K562 (cell line): ENCODE measurements at regions not wholly inside any gene's neighbourhood (a gene's known extent, or its start where the extent isn't known, plus 50 kb on each side); places are given as distances from the start of the nearest gene placed in this dataset.

ENCODE experiments used
- HDAC8 ChIP-seq: fragments of 450-650 bp; IDR thresholded peaks from 2 replicates; pipeline ENCODE4 v1.6.1; 2016; ENCODE audit warnings: mild to moderate bottlenecking, missing genetic modification characterization, moderate library complexity, missing compliant biosample characterization
- KDM5B ChIP-seq: fragments of 200-600 bp; sonication (generic); IDR thresholded peaks from 2 replicates; pipeline ENCODE4 v1.6.1; 2012; ENCODE audit warnings: low read depth, mild to moderate bottlenecking, moderate library complexity, low read length, control low read depth, inconsistent platforms; ENCODE audit not compliant: insufficient replicate concordance
- NBN ChIP-seq: fragments of 450-650 bp; IDR thresholded peaks from 2 replicates; pipeline ENCODE4 v1.6.1; 2016; ENCODE audit warnings: low read depth, mild to moderate bottlenecking
- TCF15 ChIP-seq: fragments of 250-450 bp; sonication (Bioruptor Pico); IDR thresholded peaks from 2 replicates; pipeline ENCODE4 v1.8.0; 2022; ENCODE audit warnings: moderate library complexity, mild to moderate bottlenecking, inconsistent platforms
- TEAD4 ChIP-seq, 2 experiments: sonication (generic) in 1 of 2; formaldehyde crosslinking in 1 of 2; IDR thresholded peaks; 2 replicates each; pipeline versions ENCODE4 v1.6.1 to v1.8.0; 2012 to 2022; ENCODE audit warnings: borderline replicate concordance in 1 of 2, inconsistent platforms in 1 of 2, low read length in 1 of 2, mild to moderate bottlenecking in 1 of 2, missing genetic modification reagents in 1 of 2
- TGIF2 ChIP-seq: sonication (generic); formaldehyde crosslinking; IDR thresholded peaks from 2 replicates; pipeline ENCODE4 v1.8.1; 2022; ENCODE audit warnings: mild to moderate bottlenecking, missing genetic modification reagents, moderate library complexity
- TOE1 ChIP-seq, 2 experiments: fragments of 450-650 bp in 1 of 2; sonication (generic) in 1 of 2; formaldehyde crosslinking in 1 of 2; IDR thresholded peaks; 2 replicates each; pipeline versions ENCODE4 v1.7.1 to v1.8.0; 2016 to 2022; ENCODE audit warnings: borderline replicate concordance in 2 of 2, mild to moderate bottlenecking in 2 of 2, antibody characterized with exemption in 1 of 2, inconsistent platforms in 1 of 2, low read depth in 1 of 2, missing genetic modification reagents in 1 of 2, moderate library complexity in 1 of 2
- ZNF766 ChIP-seq: fragments of 200-800 bp; sonication (Bioruptor generic); conservative IDR thresholded peaks from 2 replicates; pipeline ENCODE4 v1.6.1; 2016; ENCODE audit warnings: missing genetic modification characterization, missing compliant biosample characterization
- TF ChIP-seq, protein P1 (sequence below): sonication (generic); formaldehyde crosslinking; IDR thresholded peaks from 2 replicates; pipeline ENCODE4 v1.8.0; 2023; ENCODE audit warnings: missing genetic modification reagents, mild to moderate bottlenecking, borderline replicate concordance
- TF ChIP-seq, protein P2 (sequence below): IDR thresholded peaks from 2 replicates; pipeline ENCODE4 v1.6.1; 2011; ENCODE audit warnings: borderline replicate concordance, low read depth, mild to moderate bottlenecking, moderate library complexity, low read length; ENCODE audit not compliant: insufficient read depth, poor library complexity, severe bottlenecking

DNA sequence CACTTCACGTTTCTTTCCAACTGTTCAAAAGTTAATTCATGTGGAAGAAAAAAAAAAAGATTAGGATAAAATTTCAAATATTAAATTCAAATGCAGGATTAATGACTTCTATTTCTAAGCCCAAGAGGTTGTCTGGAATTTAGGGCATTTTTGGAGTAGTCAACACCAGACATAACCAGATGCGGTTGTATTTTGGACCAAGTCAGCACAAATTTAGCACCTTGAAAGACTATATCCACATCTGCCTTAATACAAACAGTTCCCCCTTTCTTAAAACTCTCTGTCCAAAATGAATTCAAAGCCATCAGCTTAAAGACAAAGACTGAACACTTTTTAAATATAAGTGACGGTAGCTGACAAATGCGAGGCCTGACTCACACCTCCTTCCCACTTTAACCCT, 282.9 kb downstream of the C16orf95 start (continued):
- TF ChIP-seq TEAD4 (IDR thresholded peaks at IDR 0.05; ENCODE audit: low read length) (no peak), TEAD4 (CRISPR knock-in tag; IDR thresholded peaks at IDR 0.05; ENCODE audit: borderline replicate concordance) (no peak), ZNF766 (CRISPR knock-in tag) (no peak), TGIF2 (CRISPR knock-in tag) (no peak), KDM5B (no peak), NBN (no peak), TCF15 (CRISPR knock-in tag) (no peak), HDAC8 (no peak), TOE1 (IDR thresholded peaks at IDR 0.05; ENCODE audit: borderline replicate concordance) (no peak), TOE1 (CRISPR knock-in tag; IDR thresholded peaks at IDR 0.05; ENCODE audit: borderline replicate concordance, low read depth) (no peak)
- TF ChIP-seq, protein P1, sequence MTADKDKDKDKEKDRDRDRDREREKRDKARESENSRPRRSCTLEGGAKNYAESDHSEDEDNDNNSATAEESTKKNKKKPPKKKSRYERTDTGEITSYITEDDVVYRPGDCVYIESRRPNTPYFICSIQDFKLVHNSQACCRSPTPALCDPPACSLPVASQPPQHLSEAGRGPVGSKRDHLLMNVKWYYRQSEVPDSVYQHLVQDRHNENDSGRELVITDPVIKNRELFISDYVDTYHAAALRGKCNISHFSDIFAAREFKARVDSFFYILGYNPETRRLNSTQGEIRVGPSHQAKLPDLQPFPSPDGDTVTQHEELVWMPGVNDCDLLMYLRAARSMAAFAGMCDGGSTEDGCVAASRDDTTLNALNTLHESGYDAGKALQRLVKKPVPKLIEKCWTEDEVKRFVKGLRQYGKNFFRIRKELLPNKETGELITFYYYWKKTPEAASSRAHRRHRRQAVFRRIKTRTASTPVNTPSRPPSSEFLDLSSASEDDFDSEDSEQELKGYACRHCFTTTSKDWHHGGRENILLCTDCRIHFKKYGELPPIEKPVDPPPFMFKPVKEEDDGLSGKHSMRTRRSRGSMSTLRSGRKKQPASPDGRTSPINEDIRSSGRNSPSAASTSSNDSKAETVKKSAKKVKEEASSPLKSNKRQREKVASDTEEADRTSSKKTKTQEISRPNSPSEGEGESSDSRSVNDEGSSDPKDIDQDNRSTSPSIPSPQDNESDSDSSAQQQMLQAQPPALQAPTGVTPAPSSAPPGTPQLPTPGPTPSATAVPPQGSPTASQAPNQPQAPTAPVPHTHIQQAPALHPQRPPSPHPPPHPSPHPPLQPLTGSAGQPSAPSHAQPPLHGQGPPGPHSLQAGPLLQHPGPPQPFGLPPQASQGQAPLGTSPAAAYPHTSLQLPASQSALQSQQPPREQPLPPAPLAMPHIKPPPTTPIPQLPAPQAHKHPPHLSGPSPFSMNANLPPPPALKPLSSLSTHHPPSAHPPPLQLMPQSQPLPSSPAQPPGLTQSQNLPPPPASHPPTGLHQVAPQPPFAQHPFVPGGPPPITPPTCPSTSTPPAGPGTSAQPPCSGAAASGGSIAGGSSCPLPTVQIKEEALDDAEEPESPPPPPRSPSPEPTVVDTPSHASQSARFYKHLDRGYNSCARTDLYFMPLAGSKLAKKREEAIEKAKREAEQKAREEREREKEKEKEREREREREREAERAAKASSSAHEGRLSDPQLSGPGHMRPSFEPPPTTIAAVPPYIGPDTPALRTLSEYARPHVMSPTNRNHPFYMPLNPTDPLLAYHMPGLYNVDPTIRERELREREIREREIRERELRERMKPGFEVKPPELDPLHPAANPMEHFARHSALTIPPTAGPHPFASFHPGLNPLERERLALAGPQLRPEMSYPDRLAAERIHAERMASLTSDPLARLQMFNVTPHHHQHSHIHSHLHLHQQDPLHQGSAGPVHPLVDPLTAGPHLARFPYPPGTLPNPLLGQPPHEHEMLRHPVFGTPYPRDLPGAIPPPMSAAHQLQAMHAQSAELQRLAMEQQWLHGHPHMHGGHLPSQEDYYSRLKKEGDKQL = no peak
- TF ChIP-seq, protein P2, sequence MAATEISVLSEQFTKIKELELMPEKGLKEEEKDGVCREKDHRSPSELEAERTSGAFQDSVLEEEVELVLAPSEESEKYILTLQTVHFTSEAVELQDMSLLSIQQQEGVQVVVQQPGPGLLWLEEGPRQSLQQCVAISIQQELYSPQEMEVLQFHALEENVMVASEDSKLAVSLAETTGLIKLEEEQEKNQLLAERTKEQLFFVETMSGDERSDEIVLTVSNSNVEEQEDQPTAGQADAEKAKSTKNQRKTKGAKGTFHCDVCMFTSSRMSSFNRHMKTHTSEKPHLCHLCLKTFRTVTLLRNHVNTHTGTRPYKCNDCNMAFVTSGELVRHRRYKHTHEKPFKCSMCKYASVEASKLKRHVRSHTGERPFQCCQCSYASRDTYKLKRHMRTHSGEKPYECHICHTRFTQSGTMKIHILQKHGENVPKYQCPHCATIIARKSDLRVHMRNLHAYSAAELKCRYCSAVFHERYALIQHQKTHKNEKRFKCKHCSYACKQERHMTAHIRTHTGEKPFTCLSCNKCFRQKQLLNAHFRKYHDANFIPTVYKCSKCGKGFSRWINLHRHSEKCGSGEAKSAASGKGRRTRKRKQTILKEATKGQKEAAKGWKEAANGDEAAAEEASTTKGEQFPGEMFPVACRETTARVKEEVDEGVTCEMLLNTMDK = no peak
